ENCODE measurements at regions not wholly inside any gene's neighbourhood (a gene's known extent, or its start where the extent isn't known, plus 50 kb on each side); places are given as distances from the start of the nearest gene placed in this dataset.

- ATAC-seq (ENCODE audit: low FRiP score) (no peak), DNase-seq (ENCODE audit: low spot score) (no peak)
- no peak for TF ChIP-seq CTCF (IDR thresholded peaks at IDR 0.05)
These were observed 177.9 kb downstream of the SATB1 start for GRCh38 chr3:18247139-18247695.

GRCh38 chr3:18246336-18247060 lies 178.6 kb downstream of the SATB1 start:
- no peak for ATAC-seq (ENCODE audit: low FRiP score)
- no peak for TF ChIP-seq CTCF (IDR thresholded peaks at IDR 0.05)

GRCh38 chr3:18245721-18246120 lies 179.4 kb downstream of the SATB1 start:
- ATAC-seq (ENCODE audit: low FRiP score) (no peak), DNase-seq (ENCODE audit: low spot score) (no peak)
- no peak for TF ChIP-seq CTCF (IDR thresholded peaks at IDR 0.05)

More at GRCh38 chr3:18246336-18247060, 178.6 kb downstream of the SATB1 start:
- no peak for DNase-seq (ENCODE audit: low spot score)

GRCh38 chr3:18241837-18242236 lies 183.3 kb downstream of the SATB1 start:
- no peak for TF ChIP-seq CTCF (IDR thresholded peaks at IDR 0.05)
- no peak for ATAC-seq (ENCODE audit: low FRiP score)
- no peak for DNase-seq (ENCODE audit: low spot score)

GRCh38 chr3:18239674-18240073 lies 185.5 kb downstream of the SATB1 start:
- no peak for ATAC-seq (ENCODE audit: low FRiP score)
- TF ChIP-seq CTCF (IDR thresholded peaks at IDR 0.05), result no peak
- DNase-seq (ENCODE audit: low spot score), result no peak

GRCh38 chr3:18238746-18239331 lies 186.3 kb downstream of the SATB1 start:
- no peak for DNase-seq (ENCODE audit: low spot score)
- TF ChIP-seq CTCF (IDR thresholded peaks at IDR 0.05), result no peak
- no peak for ATAC-seq (ENCODE audit: low FRiP score)

GRCh38 chr3:18238332-18238731 lies 186.8 kb downstream of the SATB1 start:
- ATAC-seq (ENCODE audit: low FRiP score), result no peak
- TF ChIP-seq CTCF (IDR thresholded peaks at IDR 0.05), result no peak
- no peak for DNase-seq (ENCODE audit: low spot score)
